GM18498 (cell line): ENCODE measurements at regions not wholly inside any gene's neighbourhood (a gene's known extent, or its start where the extent isn't known, plus 50 kb on each side); places are given as distances from the start of the nearest gene placed in this dataset.
A peak's percentile ranks its signal among the peaks of the same experiment; 100 is the strongest.

Experiments used
- ATAC-seq: cut with Tn5 transposase; IDR thresholded peaks from one replicate; pipeline ENCODE4 v1.9.1; 2021; ENCODE audit warnings: mild to moderate bottlenecking, moderate library complexity; ENCODE audit not compliant: unreplicated experiment

- no peak for ATAC-seq
These were observed 50.4 kb upstream of the SERTAD2 start for GRCh38 chr2:64704161-64704560.

- ATAC-seq, result no peak
These were observed 51.3 kb upstream of the SERTAD2 start for GRCh38 chr2:64704996-64705395.

GRCh38 chr2:64707276-64707675, 53.6 kb upstream of the SERTAD2 start:
- no peak for ATAC-seq

GRCh38 chr2:64708829-64709228, 55.1 kb upstream of the SERTAD2 start:
- ATAC-seq, result no peak

GRCh38 chr2:64711252-64711800, 57.6 kb upstream of the SERTAD2 start:
- no peak for ATAC-seq

DNA sequence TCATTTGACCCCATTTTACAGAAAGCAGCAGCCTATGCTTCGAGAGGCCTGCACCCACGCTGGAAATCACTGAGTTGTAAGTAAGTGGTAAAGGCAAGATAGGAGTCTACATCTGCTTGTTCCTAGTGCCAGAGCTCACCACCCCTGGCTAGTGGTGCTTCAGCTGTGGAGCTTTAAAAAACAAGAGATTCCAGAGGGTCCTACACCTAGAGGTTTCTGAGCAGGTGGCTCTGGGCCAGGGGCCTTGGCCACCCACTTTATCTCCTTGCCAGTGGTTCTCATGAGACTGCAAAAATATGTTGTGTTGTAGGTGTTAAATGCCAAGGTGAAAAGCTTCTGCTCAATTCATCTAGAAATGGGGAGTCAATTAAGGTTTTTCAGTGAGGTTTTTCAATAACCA, 60.0 kb upstream of the SERTAD2 start:
- no peak for ATAC-seq

GRCh38 chr2:64716569-64716968, 62.9 kb upstream of the SERTAD2 start:
- ATAC-seq, result no peak

GRCh38 chr2:64718250-64718885, 64.7 kb upstream of the SERTAD2 start:
- ATAC-seq, result no peak

- no peak for ATAC-seq
These were observed 67.0 kb upstream of the SERTAD2 start for GRCh38 chr2:64720535-64721319.

DNA sequence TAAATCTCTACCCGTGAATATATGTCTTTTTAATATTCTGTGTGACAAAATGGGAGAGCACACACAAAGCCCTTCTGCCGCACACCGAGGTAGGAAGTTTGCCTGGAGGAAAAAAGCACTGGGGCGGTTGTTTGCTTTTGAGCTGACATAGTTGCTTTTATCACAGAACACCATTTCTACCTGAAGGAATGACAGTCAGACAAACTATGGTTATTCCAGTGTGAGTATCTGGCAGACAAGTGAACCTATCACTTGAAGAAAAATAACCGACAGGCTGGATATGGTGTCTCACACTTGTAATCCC, 67.6 kb upstream of the SERTAD2 start:
- ATAC-seq, result no peak

GRCh38 chr2:64722291-64723044, 68.8 kb upstream of the SERTAD2 start:
- ATAC-seq, result no peak

GRCh38 chr2:64727013-64727767, 73.5 kb upstream of the SERTAD2 start:
- peak; percentile 88 for ATAC-seq

DNA sequence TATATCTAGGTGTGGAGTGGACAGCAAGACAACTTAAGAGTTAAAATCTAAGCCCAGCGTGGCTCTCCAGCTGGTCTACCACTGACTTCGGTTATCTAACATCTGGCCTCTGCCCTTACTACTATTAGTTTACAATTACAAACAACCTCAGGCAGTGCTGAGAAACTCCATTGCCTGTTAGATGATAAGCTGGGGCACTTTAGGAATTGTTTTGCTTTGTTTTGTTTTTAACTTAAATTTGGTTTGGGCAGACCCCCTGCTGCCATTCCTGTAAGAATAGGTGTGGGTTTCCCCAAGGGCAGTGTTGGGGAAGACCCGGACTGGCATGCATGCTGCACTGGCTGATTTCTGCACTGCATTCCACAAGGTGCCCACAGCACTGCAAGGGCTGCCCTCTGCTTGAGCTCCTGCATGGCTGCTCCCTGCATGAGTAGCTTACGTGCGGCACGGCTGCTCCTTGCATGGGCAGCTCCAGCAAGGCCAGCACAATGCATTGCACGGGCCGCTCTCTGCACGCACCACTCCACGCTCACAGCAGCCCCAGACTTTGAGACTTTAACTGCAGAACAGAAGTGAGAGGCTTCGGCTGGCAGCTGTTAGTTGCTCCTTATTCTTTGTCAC, 74.2 kb upstream of the SERTAD2 start:
- peak; percentile 22 for ATAC-seq

- no peak for ATAC-seq
These were observed 77.0 kb upstream of the SERTAD2 start for GRCh38 chr2:64730551-64731262.

DNA sequence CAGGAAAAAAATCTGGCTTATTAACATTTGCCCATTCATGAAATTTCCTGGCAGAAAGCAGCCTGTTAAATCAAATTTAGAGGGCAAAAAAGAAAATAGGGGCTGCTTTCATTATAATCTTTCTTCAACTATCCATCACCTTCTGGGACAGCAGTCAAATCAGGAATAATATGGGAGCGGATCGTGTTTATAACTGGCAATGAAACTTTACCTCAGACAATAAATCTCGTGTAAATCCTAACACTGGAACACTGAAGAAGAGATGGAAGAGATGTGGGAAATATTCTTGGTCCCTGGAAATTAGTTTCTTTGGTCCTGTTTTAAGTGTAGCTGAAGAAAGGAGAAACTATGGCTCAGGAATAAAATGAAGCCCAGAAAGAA, 77.5 kb upstream of the SERTAD2 start:
- ATAC-seq, result no peak

DNA sequence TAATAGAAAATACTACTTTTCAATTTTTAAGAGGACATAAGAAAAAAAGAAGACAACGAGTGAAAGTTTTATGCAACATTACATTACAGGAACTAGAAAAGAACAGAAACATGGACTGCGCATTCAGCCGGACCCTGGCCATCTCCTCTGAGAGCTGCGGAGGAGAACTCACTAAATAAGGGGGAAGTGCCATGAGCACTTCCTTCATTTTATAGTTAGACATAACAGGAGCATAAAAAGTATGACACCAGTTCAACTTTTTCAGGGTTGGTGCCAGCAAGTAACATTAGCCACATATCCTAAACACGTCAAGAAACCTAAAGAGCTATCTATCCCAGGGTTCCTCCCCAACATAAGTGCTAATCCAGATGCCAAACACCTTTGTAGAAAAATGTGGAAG, 78.0 kb upstream of the SERTAD2 start:
- ATAC-seq, result no peak

DNA sequence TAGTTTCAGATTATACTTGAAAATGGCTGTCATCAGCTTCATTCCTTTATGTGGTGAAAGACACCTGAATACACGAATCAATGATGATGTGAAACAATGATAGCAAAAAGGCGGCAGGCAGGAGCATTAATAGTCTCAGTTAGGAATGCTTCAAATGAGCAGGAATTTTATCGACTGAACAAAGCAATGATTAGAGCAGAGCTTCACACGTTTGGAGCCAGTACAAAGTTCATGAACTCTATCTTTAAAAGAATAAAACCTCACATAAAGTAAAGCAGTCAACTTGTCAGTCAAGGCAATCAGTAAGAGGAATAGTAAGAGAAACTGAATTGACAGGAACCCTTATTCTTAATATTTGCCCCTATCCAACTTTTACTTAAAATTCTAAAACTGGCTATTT, 78.4 kb upstream of the SERTAD2 start:
- no peak for ATAC-seq

- ATAC-seq, result no peak
These were observed 81.8 kb upstream of the SERTAD2 start for GRCh38 chr2:64735504-64735903.

DNA sequence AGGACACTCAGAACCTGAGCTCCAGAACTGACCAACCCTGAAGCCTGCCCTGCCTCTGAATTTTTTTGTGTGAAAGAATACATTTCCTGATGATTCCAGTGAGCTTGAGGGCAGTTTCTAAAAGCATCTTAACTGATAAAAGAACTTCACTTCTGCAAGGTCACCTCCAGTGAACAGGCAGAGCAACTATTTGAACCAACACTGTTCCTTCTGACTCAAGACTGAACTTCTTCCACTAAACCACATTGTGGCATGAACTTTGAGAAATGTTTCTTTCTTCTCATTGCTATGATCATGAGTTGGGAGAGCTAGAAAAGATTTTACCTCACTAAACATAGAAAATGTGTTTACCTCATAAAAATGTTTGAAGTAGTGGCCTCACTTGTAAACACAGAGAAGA, 83.8 kb upstream of the SERTAD2 start:
- ATAC-seq, result peak; percentile 65

GRCh38 chr2:64738026-64738425, 84.3 kb upstream of the SERTAD2 start:
- ATAC-seq, result peak; percentile 67
